A549 (cell line): ENCODE measurements at regions not wholly inside any gene's neighbourhood (a gene's known extent, or its start where the extent isn't known, plus 50 kb on each side); places are given as distances from the start of the nearest gene placed in this dataset.

ENCODE experiments used
- ATAC-seq, 2 experiments: fragments of 200-7000 bp in 1 of 2; fragments of >200 bp in 1 of 2; cut with Nextera tagmentation in 1 of 2; cut with Tn5 transposase in 1 of 2; 3 replicates each; pipeline versions ENCODE4 v1.8.0 to v1.9.1; 2018 to 2020; ENCODE audit warnings: mild to moderate bottlenecking in 1 of 2, moderate library complexity in 1 of 2
- CTCF ChIA-PET: fragments of 300-600 bp; sonication (Branson Sonifier 250); formaldehyde crosslinking; extraction: SDS; loops from one replicate; lab custom pipeline; 2021; ENCODE audit warnings: antibody characterized with exemption, inconsistent platforms; lab: Yijun Ruan, JAX
- POLR2A ChIA-PET: fragments of 350-600 bp; formaldehyde crosslinking; extraction: SDS; loops from one replicate; lab custom pipeline; 2021; ENCODE audit warnings: antibody characterized with exemption, inconsistent platforms; lab: Yijun Ruan, JAX
- DNase-seq, 2 experiments: peaks; one replicate each; pipeline versions ENCODE4 v3.0.0 to v3.0.0-alpha.2; 2011 to 2016; ENCODE audit warnings: low read depth in 1 of 2, low spot score in 1 of 2
- FAIRE-seq: peaks from 2 replicates; lab custom pipeline; 2011; peaks lifted over from hg19 to GRCh38; lab: Jason Lieb, UNC
- H3K27ac ChIP-seq, 2 experiments: fragments of >200 bp; sonication (Bioruptor Twin); formaldehyde crosslinking; 3 replicates each; pipeline ENCODE4 v1.5.1; 2016 to 2017
- H3K4me1 ChIP-seq: fragments of >200 bp; sonication (Bioruptor Twin); formaldehyde crosslinking; 3 replicates; pipeline ENCODE4 v1.6.1; 2016
- H3K4me2 ChIP-seq: fragments of >200 bp; sonication (Bioruptor Twin); formaldehyde crosslinking; 3 replicates; pipeline ENCODE4 v1.6.1; 2016
- H3K4me3 ChIP-seq: fragments of >200 bp; sonication (Bioruptor Twin); formaldehyde crosslinking; 3 replicates; pipeline ENCODE4 v1.5.1; 2016
- H3K9me3 ChIP-seq: fragments of >200 bp; sonication (Bioruptor Twin); formaldehyde crosslinking; 3 replicates; pipeline ENCODE4 v1.6.1; 2016
- BHLHE40 ChIP-seq: IDR thresholded peaks from 2 replicates; pipeline ENCODE4 v1.6.1; 2012; ENCODE audit warnings: low read depth, low read length, inconsistent platforms
- CBX2 ChIP-seq: fragments of 200-600 bp; sonication (generic); IDR thresholded peaks from 2 replicates; pipeline ENCODE4 v1.6.1; 2016; ENCODE audit warnings: low read depth, mild to moderate bottlenecking, borderline replicate concordance
- CEBPB ChIP-seq, 2 experiments: fragments of >200 bp in 1 of 2; sonication (Bioruptor Twin) in 1 of 2; formaldehyde crosslinking in 1 of 2; IDR thresholded peaks; 2 replicates each; pipeline ENCODE4 v1.6.1; 2012 to 2016
- CHD2 ChIP-seq: fragments of 150-350 bp; IDR thresholded peaks from 2 replicates; pipeline ENCODE4 v1.6.1; 2014; ENCODE audit warnings: low read length; ENCODE audit not compliant: partially characterized antibody
- CTCF ChIP-seq: fragments of >200 bp; sonication (Bioruptor Twin); formaldehyde crosslinking; IDR thresholded peaks from 3 replicates; pipeline ENCODE4 v1.5.1; 2016
- EHF ChIP-seq: fragments of 250-450 bp; sonication (Bioruptor Pico); IDR thresholded peaks from 2 replicates; pipeline ENCODE4 v1.5.0; 2020; ENCODE audit warnings: mild to moderate bottlenecking
- EHMT2 ChIP-seq: fragments of 200-600 bp; sonication (generic); IDR thresholded peaks from 2 replicates; pipeline ENCODE4 v1.6.1; 2016; ENCODE audit warnings: antibody characterized with exemption, low read depth, mild to moderate bottlenecking, moderate library complexity
- EP300 ChIP-seq, 2 experiments: fragments of >200 bp; sonication (Bioruptor Twin); formaldehyde crosslinking; IDR thresholded peaks; 2 replicates in 1 of 2; 3 replicates in 1 of 2; pipeline ENCODE4 v1.6.1; 2016 to 2017
- FOSL2 ChIP-seq, 2 experiments: fragments of 450-650 bp in 1 of 2; fragments of >200 bp in 1 of 2; sonication (Bioruptor Twin) in 1 of 2; formaldehyde crosslinking; IDR thresholded peaks; 2 replicates each; pipeline versions ENCODE4 v1.5.0 to v1.6.1; 2016 to 2020; ENCODE audit warnings: mild to moderate bottlenecking in 1 of 2, moderate library complexity in 1 of 2
- FOXS1 ChIP-seq: fragments of 250-450 bp; sonication (Bioruptor Pico); IDR thresholded peaks from 2 replicates; pipeline ENCODE4 v1.5.0; 2020; ENCODE audit warnings: mild to moderate bottlenecking, moderate library complexity
- GATA3 ChIP-seq: IDR thresholded peaks from 2 replicates; pipeline ENCODE4 v1.6.1; 2012; ENCODE audit warnings: borderline replicate concordance
- HEYL ChIP-seq: fragments of 250-450 bp; sonication (Bioruptor Pico); IDR thresholded peaks from 2 replicates; pipeline ENCODE4 v1.8.0; 2021; ENCODE audit warnings: mild to moderate bottlenecking, moderate library complexity
- HMGXB4 ChIP-seq: fragments of 250-450 bp; sonication (Bioruptor Pico); IDR thresholded peaks from 2 replicates; pipeline ENCODE4 v1.5.0; 2021; ENCODE audit warnings: mild to moderate bottlenecking, moderate library complexity, borderline replicate concordance
- HOXA7 ChIP-seq: fragments of 250-450 bp; sonication (Bioruptor Pico); IDR thresholded peaks from 2 replicates; pipeline ENCODE4 v1.5.0; 2020; ENCODE audit warnings: mild to moderate bottlenecking, moderate library complexity
- KDM5A ChIP-seq: fragments of 200-600 bp; sonication (generic); IDR thresholded peaks from 2 replicates; pipeline ENCODE4 v1.6.1; 2016; ENCODE audit warnings: antibody characterized with exemption, mild to moderate bottlenecking
- MAX ChIP-seq: IDR thresholded peaks from 2 replicates; pipeline ENCODE4 v1.6.1; 2012
- MYC ChIP-seq: IDR thresholded peaks from 2 replicates; pipeline ENCODE4 v1.6.1; 2012; ENCODE audit warnings: mild to moderate bottlenecking, inconsistent platforms, low read length, improper control_type of control experiment, borderline replicate concordance
- POLR2A ChIP-seq: IDR thresholded peaks from 2 replicates; pipeline ENCODE4 v1.6.1; 2012; ENCODE audit warnings: mild to moderate bottlenecking, low read length
- RCOR1 ChIP-seq: fragments of 150-350 bp; IDR thresholded peaks from 2 replicates; pipeline ENCODE4 v1.6.1; 2014; ENCODE audit warnings: antibody characterized with exemption, low read length, low read depth
- RFX5 ChIP-seq: fragments of 450-650 bp; IDR thresholded peaks from 2 replicates; pipeline ENCODE4 v1.7.1; 2014; ENCODE audit warnings: antibody characterized with exemption, mild to moderate bottlenecking, moderate library complexity
- SMC3 ChIP-seq: fragments of >200 bp; sonication (Bioruptor Twin); formaldehyde crosslinking; IDR thresholded peaks from 3 replicates; pipeline ENCODE4 v1.6.1; 2018; ENCODE audit warnings: inconsistent platforms
- TP53 ChIP-seq: fragments of 250-450 bp; sonication (Bioruptor Pico); IDR thresholded peaks from 2 replicates; pipeline ENCODE4 v1.5.0; 2021; ENCODE audit warnings: mild to moderate bottlenecking, moderate library complexity
- ZSCAN20 ChIP-seq: fragments of 250-450 bp; sonication (Bioruptor Pico); IDR thresholded peaks from 2 replicates; pipeline ENCODE4 v1.8.0; 2022; ENCODE audit warnings: mild to moderate bottlenecking, moderate library complexity
- WGBS: methylation state at CpG from one replicate; pipeline ENCODE4 v1.1.6; 2017; ENCODE audit errors: missing lambda C conversion rate; 5-methylcytosine and 5-hydroxymethylcytosine counted together
- TF ChIP-seq, protein P1 (sequence below): fragments of 150-350 bp; IDR thresholded peaks from 2 replicates; pipeline ENCODE4 v1.6.1; 2014; ENCODE audit warnings: low read depth, mild to moderate bottlenecking, low read length
- TF ChIP-seq, protein P2 (sequence below): IDR thresholded peaks from 2 replicates; pipeline ENCODE4 v1.6.1; 2012

- no peak for ATAC-seq
- 5% methylated on average over 3 of the region's 3 CpGs for WGBS
- H3K4me1 ChIP-seq: no peaks in the 10 kb centered on the region
- no peak overlapping the region for H3K4me2 ChIP-seq
- no peak for DNase-seq
- no peak overlapping the region for H3K4me3 ChIP-seq
- H3K27ac ChIP-seq: no peak overlapping the region
- TF ChIP-seq FOSL2 (IDR thresholded peaks at IDR 0.05) (no peak), FOSL2 (CRISPR knock-in tag; IDR thresholded peaks at IDR 0.05) (no peak), CHD2 (no peak), EP300 (IDR thresholded peaks at IDR 0.05) (no peak), CBX2 (no peak), CTCF (no peak), EHF (no peak)
- no peak for FAIRE-seq
- POLR2A ChIA-PET: no interaction called here
- CTCF ChIA-PET: no interaction called here
- no peaks in the 10 kb centered on the region for H3K9me3 ChIP-seq
Measured at GRCh38 chr11:109612496-109612895, 190.5 kb downstream of the C11orf87 start.

DNA sequence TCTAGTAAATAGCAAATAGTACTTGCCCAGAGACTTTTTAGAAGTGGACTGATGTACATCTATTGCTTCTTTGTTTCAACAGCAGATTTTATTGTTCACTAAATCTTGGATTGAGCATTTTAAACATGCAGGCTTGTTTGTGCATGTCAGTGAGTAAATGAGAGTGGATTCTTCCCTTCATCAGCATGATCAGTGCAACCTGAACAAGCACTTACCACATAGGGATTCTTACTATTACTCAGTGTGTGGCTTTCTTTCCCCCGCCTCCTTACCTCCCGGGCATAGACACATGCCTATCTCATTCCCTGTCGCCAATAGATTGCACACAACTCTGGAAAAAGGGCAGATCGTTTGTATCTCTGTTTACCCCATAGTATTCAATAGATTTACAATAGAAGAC is 197.5 kb downstream of the C11orf87 start:
- no peak for FAIRE-seq
- ChIA-PET POLR2A (no interaction called here), CTCF (no interaction called here)
- Histone ChIP-seq H3K4me2 (no peak overlapping the region), H3K27ac (no peak overlapping the region), H3K9me3 (no peaks in the 10 kb centered on the region), H3K4me3 (no peak overlapping the region), H3K4me1 (no peaks in the 10 kb centered on the region)
- no peak for ATAC-seq
- no peak for TF ChIP-seq RCOR1
- no peak for TF ChIP-seq HOXA7 (CRISPR knock-in tag)
- TF ChIP-seq, protein P1, sequence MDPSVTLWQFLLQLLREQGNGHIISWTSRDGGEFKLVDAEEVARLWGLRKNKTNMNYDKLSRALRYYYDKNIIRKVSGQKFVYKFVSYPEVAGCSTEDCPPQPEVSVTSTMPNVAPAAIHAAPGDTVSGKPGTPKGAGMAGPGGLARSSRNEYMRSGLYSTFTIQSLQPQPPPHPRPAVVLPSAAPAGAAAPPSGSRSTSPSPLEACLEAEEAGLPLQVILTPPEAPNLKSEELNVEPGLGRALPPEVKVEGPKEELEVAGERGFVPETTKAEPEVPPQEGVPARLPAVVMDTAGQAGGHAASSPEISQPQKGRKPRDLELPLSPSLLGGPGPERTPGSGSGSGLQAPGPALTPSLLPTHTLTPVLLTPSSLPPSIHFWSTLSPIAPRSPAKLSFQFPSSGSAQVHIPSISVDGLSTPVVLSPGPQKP: no peak
- no peak for DNase-seq
- 38% methylated on average over 4 of the region's 4 CpGs for WGBS

DNA sequence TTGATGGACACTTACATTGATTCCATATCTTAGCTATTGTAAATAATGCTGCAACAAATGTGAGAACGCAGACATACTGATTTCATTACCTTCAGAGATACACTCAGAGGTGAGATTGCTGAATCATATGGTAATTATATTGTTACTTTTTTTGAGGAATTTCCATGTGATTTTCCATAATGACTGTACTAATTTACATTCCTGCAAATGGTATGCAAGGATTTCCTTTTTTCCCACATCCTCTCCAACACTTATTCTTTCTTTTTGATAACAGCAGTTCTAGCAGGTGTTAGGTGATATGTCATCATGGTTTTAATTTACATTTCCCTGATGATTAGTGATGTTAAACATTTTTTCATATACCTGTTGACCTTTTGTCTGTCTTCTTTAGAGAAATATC is 207.7 kb downstream of the C11orf87 start:
- no peaks in the 10 kb centered on the region for H3K9me3 ChIP-seq
- ChIA-PET POLR2A (no interaction called here), CTCF (no interaction called here)
- no peak for ATAC-seq
- no peak for DNase-seq
- H3K4me3 ChIP-seq: no peak overlapping the region
- no peak overlapping the region for H3K27ac ChIP-seq
- no peaks in the 10 kb centered on the region for H3K4me1 ChIP-seq
- 4% methylated on average over 1 of the region's 1 CpG for WGBS
- no peak overlapping the region for H3K4me2 ChIP-seq
- no peak for FAIRE-seq
- no peak for TF ChIP-seq RFX5
- TF ChIP-seq CEBPB (IDR thresholded peaks at IDR 0.05): no peak
- TF ChIP-seq, protein P2, sequence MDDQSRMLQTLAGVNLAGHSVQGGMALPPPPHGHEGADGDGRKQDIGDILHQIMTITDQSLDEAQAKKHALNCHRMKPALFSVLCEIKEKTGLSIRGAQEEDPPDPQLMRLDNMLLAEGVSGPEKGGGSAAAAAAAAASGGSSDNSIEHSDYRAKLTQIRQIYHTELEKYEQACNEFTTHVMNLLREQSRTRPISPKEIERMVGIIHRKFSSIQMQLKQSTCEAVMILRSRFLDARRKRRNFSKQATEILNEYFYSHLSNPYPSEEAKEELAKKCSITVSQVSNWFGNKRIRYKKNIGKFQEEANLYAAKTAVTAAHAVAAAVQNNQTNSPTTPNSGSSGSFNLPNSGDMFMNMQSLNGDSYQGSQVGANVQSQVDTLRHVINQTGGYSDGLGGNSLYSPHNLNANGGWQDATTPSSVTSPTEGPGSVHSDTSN: no peak
- TF ChIP-seq HMGXB4 (CRISPR knock-in tag): no peak
- TF ChIP-seq BHLHE40: no peak
- TF ChIP-seq KDM5A: no peak
- no peak for TF ChIP-seq HEYL (CRISPR knock-in tag)
- no peak for TF ChIP-seq ZSCAN20
- TF ChIP-seq TP53: no peak
- TF ChIP-seq SMC3: no peak
- no peak for TF ChIP-seq EHMT2
- no peak for TF ChIP-seq MAX
- no peak for TF ChIP-seq GATA3
- TF ChIP-seq FOSL2 (IDR thresholded peaks at IDR 0.05): no peak
- TF ChIP-seq FOSL2 (CRISPR knock-in tag; IDR thresholded peaks at IDR 0.05): no peak
- TF ChIP-seq POLR2A: no peak
- no peak for TF ChIP-seq FOXS1
- no peak for TF ChIP-seq MYC
- TF ChIP-seq, all 56 proteins: peak for 0
